ENCODE measurements at regions not wholly inside any gene's neighbourhood (a gene's known extent, or its start where the extent isn't known, plus 50 kb on each side); places are given as distances from the start of the nearest gene placed in this dataset.
A peak's percentile ranks its signal among the peaks of the same experiment; 100 is the strongest.

GRCh38 chr15:70260580-70260979 lies 162.9 kb upstream of the TLE3 start:
- H2AK5ac ChIP-seq (ENCODE audit: low read depth, low read length): no peak overlapping the region
- no peaks in the 10 kb centered on the region for H3K27me3 ChIP-seq (replicated peaks in 1 of 4; ENCODE audit: control insufficient read depth in 3 of 4, extremely low read depth in 1 of 4, insufficient read depth in 3 of 4, low read length in 3 of 4)
- POLR2A ChIA-PET (ENCODE audit: partially characterized antibody): interaction anchor here (0.7 kb wide), 1 partner anchor 368 kb away, joined by 3 read pairs; no protein-coding TSS in a partner anchor
- no peak overlapping the region for H2BK20ac ChIP-seq (ENCODE audit: low read length)
- no peak overlapping the region for H3K14ac ChIP-seq (ENCODE audit: insufficient read length)
- no peak overlapping the region for H3K27ac ChIP-seq (ENCODE audit: low read depth, low read length)
- 98% methylated on average over 7 of the region's 7 CpGs; no CpG with 5 or more reads in 1 of the 2 experiments for WGBS, 2 experiments (ENCODE audit: extremely low coverage in 1 of 2, insufficient coverage in 1 of 2, insufficient read length in 1 of 2, insufficient replicate concordance in 2 of 2, low coverage in 1 of 2, low lambda C conversion rate in 2 of 2, missing lambda C conversion rate in 1 of 2)
- no peaks in the 10 kb centered on the region for H3K79me2 ChIP-seq (ENCODE audit: control insufficient read depth in 1 of 2, insufficient read depth in 2 of 2, low read length in 2 of 2)
- H4K91ac ChIP-seq (replicated peaks; ENCODE audit: insufficient read length, low read length): no peak overlapping the region
- no peak overlapping the region for H3K56ac ChIP-seq (replicated peaks; ENCODE audit: insufficient read length, low read depth, low read length)
- no peak for DNase-seq (ENCODE audit: low read depth in 1 of 2, low spot score in 2 of 2)
- H3K23me2 ChIP-seq (ENCODE audit: low read depth, low read length): no peaks in the 10 kb centered on the region
- 0 out of 7 replicates have a peak overlapping the region, but pooled peaks of 1 of the 4 experiments have one; percentile 13 for H3K9ac ChIP-seq (replicated peaks in 1 of 4; ENCODE audit: extremely low read depth in 1 of 4, low read depth in 3 of 4, low read length in 3 of 4)
- no peaks in the 10 kb centered on the region for H3K79me1 ChIP-seq (ENCODE audit: low read depth, low read length)
- H2BK15ac ChIP-seq (ENCODE audit: low read length): no peak overlapping the region
- H3K36me3 ChIP-seq (ENCODE audit: control insufficient read depth in 2 of 4, insufficient read depth in 4 of 4, low read length in 3 of 4): no peaks in the 10 kb centered on the region
- no peak overlapping the region for H2BK5ac ChIP-seq (ENCODE audit: low read depth, low read length)
- no peak overlapping the region for H3K4ac ChIP-seq (replicated peaks; ENCODE audit: insufficient read length, low read depth, low read length)
- CTCF ChIA-PET (ENCODE audit: partially characterized antibody): interaction anchor here (1.0 to 2.7 kb wide), 7 partner anchors 9 to 521 kb away, joined by 3 to 12 read pairs (median 3); no protein-coding TSS in a partner anchor
- no peak overlapping the region for H2AFZ ChIP-seq (ENCODE audit: low read length)
- H4K8ac ChIP-seq (ENCODE audit: extremely low read depth, insufficient read depth, low read length): no peak overlapping the region
- no peak for FAIRE-seq
- no peaks in the 10 kb centered on the region for H3K9me3 ChIP-seq (ENCODE audit: insufficient read depth in 2 of 2, low read depth in 1 of 2, low read length in 1 of 2)
- no peak overlapping the region for H3K23ac ChIP-seq (ENCODE audit: insufficient read length)
- peak overlapping the region; percentile 42; the same call in 1 of the 2 replicates for H2BK12ac ChIP-seq (ENCODE audit: low read depth, low read length)
- H2BK120ac ChIP-seq (replicated peaks; ENCODE audit: low read depth, low read length): no peak overlapping the region
- H3K4me1 ChIP-seq (replicated peaks in 1 of 4; ENCODE audit: control insufficient read depth in 3 of 4, insufficient read depth in 4 of 4, low read length in 3 of 4): peaks cover 0 to 3% (median 1%) of the 10 kb centered on the region in 4 experiments; a peak in 4 of 7 replicates
- TF ChIP-seq MAFK (IDR thresholded peaks at IDR 0.05; ENCODE audit: low read depth, low read length) (no peak), SP1 (IDR thresholded peaks at IDR 0.05; ENCODE audit: low read depth, low read length) (no peak), ASH2L (IDR thresholded peaks at IDR 0.05; ENCODE audit: low read length) (no peak), BCL11A (IDR thresholded peaks at IDR 0.05; ENCODE audit: low read depth in 2 of 2, low read length in 2 of 2) (no peak), JUN (IDR thresholded peaks at IDR 0.05; ENCODE audit: low read depth, low read length) (no peak)
- no peak overlapping the region for H3K4me3 ChIP-seq (ENCODE audit: extremely low read depth in 1 of 4, insufficient read depth in 2 of 4, low read depth in 3 of 4, low read length in 4 of 4)
- no peaks in the 10 kb centered on the region for H4K20me1 ChIP-seq (replicated peaks in 1 of 2; ENCODE audit: control insufficient read depth in 1 of 2, insufficient read depth in 2 of 2, low read length in 2 of 2)
- H4K5ac ChIP-seq (ENCODE audit: insufficient read length, low read depth, low read length): no peak overlapping the region
- H3K4me2 ChIP-seq (ENCODE audit: insufficient read depth in 1 of 2, low read depth in 2 of 2, low read length in 2 of 2): no peak overlapping the region
- no peak overlapping the region for H3K18ac ChIP-seq (ENCODE audit: extremely low read depth, low read length)

Measured in H1 (cell line).